HEK293 (cell line): ENCODE measurements at regions not wholly inside any gene's neighbourhood (a gene's known extent, or its start where the extent isn't known, plus 50 kb on each side); places are given as distances from the start of the nearest gene placed in this dataset.

Experiments
- CTCF ChIA-PET: fragments of 350-600 bp; formaldehyde crosslinking; extraction: SDS; loops from one replicate; lab custom pipeline; 2021; ENCODE audit warnings: antibody characterized with exemption; lab: Yijun Ruan, JAX
- POLR2A ChIA-PET: fragments of 300-600 bp; formaldehyde crosslinking; extraction: SDS; loops from one replicate; lab custom pipeline; 2020; ENCODE audit warnings: antibody characterized with exemption, inconsistent platforms; lab: Yijun Ruan, JAX
- H3K27ac ChIP-seq: fragments of 200-500 bp; sonication (Bioruptor generic); 2 replicates; pipeline ENCODE4 v1.5.1; 2014; ENCODE audit warnings: low read depth, low read length, control low read depth, inconsistent platforms; ENCODE audit errors: extremely low read depth
- H3K36me3 ChIP-seq, 2 experiments: fragments of 200-500 bp in 1 of 2; sonication (Bioruptor generic) in 1 of 2; 1 replicate in 1 of 2; 2 replicates in 1 of 2; pipeline ENCODE4 v1.5.1; 2014 to 2017; ENCODE audit warnings: inconsistent platforms in 2 of 2, low read length in 2 of 2; ENCODE audit not compliant: control insufficient read depth in 2 of 2, insufficient read depth in 1 of 2
- H3K4me1 ChIP-seq: fragments of 200-500 bp; sonication (Bioruptor generic); 2 replicates; pipeline ENCODE4 v1.5.1; 2014; ENCODE audit warnings: mild to moderate bottlenecking, low read length, inconsistent platforms; ENCODE audit not compliant: control insufficient read depth, insufficient read depth
- H3K4me3 ChIP-seq: 2 replicates; pipeline ENCODE4 v1.5.1; 2011; ENCODE audit warnings: low read depth, mild to moderate bottlenecking, control low read depth, low read length, moderate library complexity
- H3K9me3 ChIP-seq: fragments of 200-500 bp; sonication (Bioruptor generic); 2 replicates; pipeline ENCODE4 v1.5.1; 2014; ENCODE audit warnings: low read depth, low read length, inconsistent platforms; ENCODE audit not compliant: control insufficient read depth, insufficient read depth
- BCL11A ChIP-seq: fragments of 450-650 bp; formaldehyde crosslinking; IDR thresholded peaks from 2 replicates; pipeline ENCODE4 v1.5.1; 2016; ENCODE audit warnings: low read depth, missing biosample characterization, missing genetic modification characterization
- GLI2 ChIP-seq: fragments of 450-650 bp; formaldehyde crosslinking; IDR thresholded peaks from 2 replicates; pipeline ENCODE4; 2017; ENCODE audit warnings: missing biosample characterization, missing genetic modification characterization, low read depth, borderline replicate concordance
- IKZF3 ChIP-seq: fragments of 450-650 bp; IDR thresholded peaks from 2 replicates; pipeline ENCODE4 v1.5.0; 2018; ENCODE audit warnings: missing biosample characterization, mild to moderate bottlenecking, missing genetic modification characterization, moderate library complexity
- MEIS1 ChIP-seq: sonication (generic); formaldehyde crosslinking; IDR thresholded peaks from 2 replicates; pipeline ENCODE4 v1.8.1; 2022; ENCODE audit warnings: missing genetic modification reagents, mild to moderate bottlenecking, borderline replicate concordance
- MZF1 ChIP-seq: fragments of 450-650 bp; formaldehyde crosslinking; IDR thresholded peaks from 2 replicates; pipeline ENCODE4 v1.5.1; 2017; ENCODE audit warnings: missing biosample characterization, missing genetic modification characterization, borderline replicate concordance
- PRDM1 ChIP-seq: fragments of 450-650 bp; formaldehyde crosslinking; IDR thresholded peaks from 2 replicates; pipeline ENCODE4; 2016; ENCODE audit warnings: missing biosample characterization, missing genetic modification characterization
- SALL2 ChIP-seq: fragments of 450-650 bp; formaldehyde crosslinking; IDR thresholded peaks from 2 replicates; pipeline ENCODE4 v1.5.0; 2017; ENCODE audit warnings: missing biosample characterization, mild to moderate bottlenecking, missing genetic modification characterization, borderline replicate concordance
- WT1 ChIP-seq: fragments of 450-650 bp; formaldehyde crosslinking; IDR thresholded peaks from 2 replicates; pipeline ENCODE4 v1.5.1; 2016; ENCODE audit warnings: missing biosample characterization, missing genetic modification characterization
- ZBTB20 ChIP-seq: fragments of 450-650 bp; formaldehyde crosslinking; IDR thresholded peaks from 2 replicates; pipeline ENCODE4 v1.5.1; 2016; ENCODE audit warnings: missing biosample characterization, missing genetic modification characterization
- ZBTB21 ChIP-seq: fragments of 450-650 bp; formaldehyde crosslinking; IDR thresholded peaks from 2 replicates; pipeline ENCODE4 v1.5.1; 2017; ENCODE audit warnings: missing biosample characterization, missing genetic modification characterization
- ZEB2 ChIP-seq: fragments of 450-650 bp; formaldehyde crosslinking; IDR thresholded peaks from 2 replicates; pipeline ENCODE4 v1.5.1; 2016; ENCODE audit warnings: missing biosample characterization, missing genetic modification characterization
- ZNF16 ChIP-seq: fragments of 450-650 bp; formaldehyde crosslinking; IDR thresholded peaks from 2 replicates; pipeline ENCODE4 v1.5.1; 2016; ENCODE audit warnings: low read depth, missing biosample characterization, missing genetic modification characterization
- ZNF302 ChIP-seq: fragments of 450-650 bp; formaldehyde crosslinking; IDR thresholded peaks from 2 replicates; pipeline ENCODE4 v1.5.1; 2016; ENCODE audit warnings: missing biosample characterization, missing genetic modification characterization, low read depth
- ZNF324 ChIP-seq: fragments of 450-650 bp; formaldehyde crosslinking; IDR thresholded peaks from 2 replicates; pipeline ENCODE4 v1.5.1; 2016; ENCODE audit warnings: missing biosample characterization, missing genetic modification characterization
- ZNF548 ChIP-seq: fragments of 450-650 bp; formaldehyde crosslinking; IDR thresholded peaks from 2 replicates; pipeline ENCODE4 v1.5.1; 2016; ENCODE audit warnings: missing biosample characterization, missing genetic modification characterization
- ZNF558 ChIP-seq: fragments of 450-650 bp; formaldehyde crosslinking; IDR thresholded peaks from 2 replicates; pipeline ENCODE4 v1.5.1; 2016; ENCODE audit warnings: missing biosample characterization, missing genetic modification characterization
- ZNF704 ChIP-seq: fragments of 450-650 bp; formaldehyde crosslinking; IDR thresholded peaks from 2 replicates; pipeline ENCODE4 v1.5.1; 2016; ENCODE audit warnings: missing biosample characterization, missing genetic modification characterization
- ZNF707 ChIP-seq: fragments of 450-650 bp; formaldehyde crosslinking; IDR thresholded peaks from 2 replicates; pipeline ENCODE4 v1.5.1; 2016; ENCODE audit warnings: missing biosample characterization, missing genetic modification characterization
- ZNF777 ChIP-seq: fragments of 450-650 bp; formaldehyde crosslinking; IDR thresholded peaks from 2 replicates; pipeline ENCODE4 v1.5.1; 2017; ENCODE audit warnings: missing biosample characterization, missing genetic modification characterization, borderline replicate concordance
- ZNF843 ChIP-seq: fragments of 450-650 bp; formaldehyde crosslinking; IDR thresholded peaks from 2 replicates; pipeline ENCODE4 v1.5.1; 2016; ENCODE audit warnings: missing biosample characterization, missing genetic modification characterization
- ZSCAN5A ChIP-seq: fragments of 450-650 bp; formaldehyde crosslinking; IDR thresholded peaks from 2 replicates; pipeline ENCODE4 v1.5.1; 2016; ENCODE audit warnings: missing biosample characterization, missing genetic modification characterization

- ChIA-PET CTCF (interaction anchor here (0.7 kb wide), 1 partner anchor 742 kb away, joined by 3 read pairs; no protein-coding TSS in a partner anchor), POLR2A (interaction anchor here (0.5 kb wide), 1 partner anchor 499 kb away, joined by 3 read pairs; no protein-coding TSS in a partner anchor)
- Histone ChIP-seq H3K27ac (no peak overlapping the region), H3K4me3 (no peak overlapping the region), H3K36me3 (no peaks in the 10 kb centered on the region; a peak in 1 of 3 replicates), H3K4me1 (no peaks in the 10 kb centered on the region; the same call in 1 of the 2 replicates), H3K9me3 (no peaks in the 10 kb centered on the region)
- TF ChIP-seq ZBTB20 (tag by site-specific recombination) (no peak), ZNF843 (tag by site-specific recombination) (no peak), ZSCAN5A (tag by site-specific recombination) (no peak), BCL11A (tag by site-specific recombination) (no peak), ZNF16 (tag by site-specific recombination) (no peak), WT1 (tag by site-specific recombination) (no peak), ZNF707 (tag by site-specific recombination) (no peak), GLI2 (tag by site-specific recombination) (no peak), ZNF777 (tag by site-specific recombination) (no peak), ZNF558 (tag by site-specific recombination) (no peak), SALL2 (tag by site-specific recombination) (no peak)
These were observed 838.5 kb downstream of the USP25 start for GRCh38 chr21:16568244-16568643.

- ChIA-PET CTCF (interaction anchor here (0.7 kb wide), 2 partner anchors 40 to 743 kb away, joined by 3 read pairs; no protein-coding TSS in a partner anchor), POLR2A (interaction anchor here (0.6 kb wide), 1 partner anchor 128 kb away, joined by 3 read pairs; no protein-coding TSS in a partner anchor)
- no peaks in the 10 kb centered on the region; a peak in 1 of 3 replicates for H3K36me3 ChIP-seq
- H3K27ac ChIP-seq = no peak overlapping the region
- H3K9me3 ChIP-seq = no peaks in the 10 kb centered on the region
- no peak overlapping the region for H3K4me3 ChIP-seq
- H3K4me1 ChIP-seq = no peaks in the 10 kb centered on the region; the same call in 1 of the 2 replicates
- TF ChIP-seq ZNF324 (tag by site-specific recombination) = no peak
These were observed 838.9 kb downstream of the USP25 start for GRCh38 chr21:16568661-16569060.

- no peak overlapping the region for H3K4me3 ChIP-seq
- no peak for TF ChIP-seq ZNF704 (tag by site-specific recombination)
- no peak for TF ChIP-seq ZBTB21 (tag by site-specific recombination)
- TF ChIP-seq MZF1 = no peak
- TF ChIP-seq ZNF302 (tag by site-specific recombination) = no peak
- no peak for TF ChIP-seq MEIS1 (CRISPR knock-in tag)
- no peak for TF ChIP-seq PRDM1 (tag by site-specific recombination)
- TF ChIP-seq ZEB2 (tag by site-specific recombination) = no peak
- TF ChIP-seq IKZF3 = no peak
- no peak for TF ChIP-seq ZNF548
- H3K9me3 ChIP-seq = no peaks in the 10 kb centered on the region
- no peak overlapping the region for H3K27ac ChIP-seq
- ChIA-PET POLR2A (no interaction called here), CTCF (interaction anchor here (0.5 to 1.1 kb wide), 4 partner anchors 17 to 207 kb away, joined by 3 to 6 read pairs (median 4); no protein-coding TSS in a partner anchor)
- H3K4me1 ChIP-seq = no peaks in the 10 kb centered on the region
- H3K36me3 ChIP-seq = no peaks in the 10 kb centered on the region; a peak in 1 of 3 replicates
These were observed 839.9 kb downstream of the USP25 start for GRCh38 chr21:16569679-16570078.
